SK-N-SH (cell line): ENCODE measurements at regions not wholly inside any gene's neighbourhood (a gene's known extent, or its start where the extent isn't known, plus 50 kb on each side); places are given as distances from the start of the nearest gene placed in this dataset.

Source experiments
- FOXJ3 ChIP-seq: sonication (generic); formaldehyde crosslinking; IDR thresholded peaks from 2 replicates; pipeline ENCODE4 v1.5.1; 2020; ENCODE audit warnings: mild to moderate bottlenecking, missing genetic modification reagents
- POLR2AphosphoS5 ChIP-seq: IDR thresholded peaks from 2 replicates; pipeline ENCODE4 v1.6.1; 2012; ENCODE audit warnings: low read depth, low read length
- RAD21 ChIP-seq: IDR thresholded peaks from 2 replicates; pipeline ENCODE4 v1.6.1; 2012; ENCODE audit warnings: mild to moderate bottlenecking, low read length
- RCOR1 ChIP-seq: fragments of 150-350 bp; IDR thresholded peaks from 2 replicates; pipeline ENCODE4 v1.6.1; 2017; ENCODE audit warnings: antibody characterized with exemption, low read length
- SMC3 ChIP-seq: IDR thresholded peaks from 2 replicates; pipeline ENCODE4 v1.6.1; 2012; ENCODE audit warnings: low read depth, low read length, improper control_type of control experiment
- TCF12 ChIP-seq: IDR thresholded peaks from 2 replicates; pipeline ENCODE4 v1.4.0; 2012
- TF ChIP-seq, protein P1 (sequence below): fragments of 200-600 bp; sonication (generic); IDR thresholded peaks from 2 replicates; pipeline ENCODE4 v1.6.1; 2017; ENCODE audit warnings: antibody characterized with exemption, mild to moderate bottlenecking, moderate library complexity
- TF ChIP-seq, protein P2 (sequence below): IDR thresholded peaks from 2 replicates; pipeline ENCODE4 v1.4.0; 2012; ENCODE audit warnings: low read depth

DNA sequence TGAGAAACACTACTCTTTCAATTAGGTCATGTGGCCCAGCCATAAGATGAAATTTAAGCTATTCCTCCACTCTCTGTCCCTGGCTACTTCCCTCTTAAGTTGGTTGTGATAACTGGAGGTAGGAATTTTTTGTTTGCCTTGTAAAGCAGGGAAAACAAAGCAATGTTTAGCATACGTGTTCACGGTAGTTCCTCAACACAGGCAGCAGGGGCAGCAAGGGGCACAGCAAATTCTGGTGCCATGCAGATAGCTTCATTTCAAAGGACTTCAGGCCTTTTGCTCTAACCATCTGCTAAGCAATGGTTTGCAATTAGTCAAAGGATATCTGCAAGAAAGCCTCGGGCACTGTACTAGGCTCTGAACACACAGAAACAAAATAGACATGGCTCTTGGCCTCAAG, 330.2 kb downstream of the ZIC3 start:
- TF ChIP-seq, protein P1, sequence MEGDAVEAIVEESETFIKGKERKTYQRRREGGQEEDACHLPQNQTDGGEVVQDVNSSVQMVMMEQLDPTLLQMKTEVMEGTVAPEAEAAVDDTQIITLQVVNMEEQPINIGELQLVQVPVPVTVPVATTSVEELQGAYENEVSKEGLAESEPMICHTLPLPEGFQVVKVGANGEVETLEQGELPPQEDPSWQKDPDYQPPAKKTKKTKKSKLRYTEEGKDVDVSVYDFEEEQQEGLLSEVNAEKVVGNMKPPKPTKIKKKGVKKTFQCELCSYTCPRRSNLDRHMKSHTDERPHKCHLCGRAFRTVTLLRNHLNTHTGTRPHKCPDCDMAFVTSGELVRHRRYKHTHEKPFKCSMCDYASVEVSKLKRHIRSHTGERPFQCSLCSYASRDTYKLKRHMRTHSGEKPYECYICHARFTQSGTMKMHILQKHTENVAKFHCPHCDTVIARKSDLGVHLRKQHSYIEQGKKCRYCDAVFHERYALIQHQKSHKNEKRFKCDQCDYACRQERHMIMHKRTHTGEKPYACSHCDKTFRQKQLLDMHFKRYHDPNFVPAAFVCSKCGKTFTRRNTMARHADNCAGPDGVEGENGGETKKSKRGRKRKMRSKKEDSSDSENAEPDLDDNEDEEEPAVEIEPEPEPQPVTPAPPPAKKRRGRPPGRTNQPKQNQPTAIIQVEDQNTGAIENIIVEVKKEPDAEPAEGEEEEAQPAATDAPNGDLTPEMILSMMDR, result no peak
- TF ChIP-seq, protein P2, sequence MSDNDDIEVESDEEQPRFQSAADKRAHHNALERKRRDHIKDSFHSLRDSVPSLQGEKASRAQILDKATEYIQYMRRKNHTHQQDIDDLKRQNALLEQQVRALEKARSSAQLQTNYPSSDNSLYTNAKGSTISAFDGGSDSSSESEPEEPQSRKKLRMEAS, result no peak
- TF ChIP-seq RAD21 (no peak), TCF12 (no peak), RCOR1 (no peak), FOXJ3 (CRISPR knock-in tag) (no peak), SMC3 (no peak), POLR2AphosphoS5 (no peak)
